ENCODE measurements at regions not wholly inside any gene's neighbourhood (a gene's known extent, or its start where the extent isn't known, plus 50 kb on each side); places are given as distances from the start of the nearest gene placed in this dataset.

DNA sequence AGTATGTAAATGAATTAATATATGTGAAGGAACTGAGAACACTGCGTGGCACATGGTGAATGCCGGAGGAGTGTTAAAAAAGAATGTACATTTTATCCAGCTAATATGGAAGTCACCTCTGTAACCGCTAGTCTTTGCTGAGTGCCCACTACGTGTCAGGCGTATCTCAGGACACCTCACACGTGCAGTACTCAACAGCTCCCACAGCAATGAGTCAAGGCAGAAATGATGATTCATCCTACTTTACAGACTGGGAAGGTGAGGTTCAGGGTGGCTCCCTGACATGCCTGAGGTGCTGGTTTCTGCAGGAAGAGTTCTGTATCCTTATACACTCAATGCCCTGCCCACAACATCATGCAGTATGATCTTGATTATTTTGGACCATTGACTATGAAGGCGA lies 487.0 kb downstream of the HAPSTR1 start:
- no peak for TF ChIP-seq EZH2 (IDR thresholded peaks at IDR 0.05; ENCODE audit: low read length, missing control alignments)
- TF ChIP-seq, protein P1, sequence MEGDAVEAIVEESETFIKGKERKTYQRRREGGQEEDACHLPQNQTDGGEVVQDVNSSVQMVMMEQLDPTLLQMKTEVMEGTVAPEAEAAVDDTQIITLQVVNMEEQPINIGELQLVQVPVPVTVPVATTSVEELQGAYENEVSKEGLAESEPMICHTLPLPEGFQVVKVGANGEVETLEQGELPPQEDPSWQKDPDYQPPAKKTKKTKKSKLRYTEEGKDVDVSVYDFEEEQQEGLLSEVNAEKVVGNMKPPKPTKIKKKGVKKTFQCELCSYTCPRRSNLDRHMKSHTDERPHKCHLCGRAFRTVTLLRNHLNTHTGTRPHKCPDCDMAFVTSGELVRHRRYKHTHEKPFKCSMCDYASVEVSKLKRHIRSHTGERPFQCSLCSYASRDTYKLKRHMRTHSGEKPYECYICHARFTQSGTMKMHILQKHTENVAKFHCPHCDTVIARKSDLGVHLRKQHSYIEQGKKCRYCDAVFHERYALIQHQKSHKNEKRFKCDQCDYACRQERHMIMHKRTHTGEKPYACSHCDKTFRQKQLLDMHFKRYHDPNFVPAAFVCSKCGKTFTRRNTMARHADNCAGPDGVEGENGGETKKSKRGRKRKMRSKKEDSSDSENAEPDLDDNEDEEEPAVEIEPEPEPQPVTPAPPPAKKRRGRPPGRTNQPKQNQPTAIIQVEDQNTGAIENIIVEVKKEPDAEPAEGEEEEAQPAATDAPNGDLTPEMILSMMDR (conservative IDR thresholded peaks at IDR 0.05 in 1 of 2, IDR thresholded peaks at IDR 0.05 in 1 of 2; ENCODE audit: low read depth in 1 of 2, low read length in 2 of 2): no peak

Data from fibroblast of lung (primary cell).